ENCODE measurements at regions not wholly inside any gene's neighbourhood (a gene's known extent, or its start where the extent isn't known, plus 50 kb on each side); places are given as distances from the start of the nearest gene placed in this dataset.

DNA sequence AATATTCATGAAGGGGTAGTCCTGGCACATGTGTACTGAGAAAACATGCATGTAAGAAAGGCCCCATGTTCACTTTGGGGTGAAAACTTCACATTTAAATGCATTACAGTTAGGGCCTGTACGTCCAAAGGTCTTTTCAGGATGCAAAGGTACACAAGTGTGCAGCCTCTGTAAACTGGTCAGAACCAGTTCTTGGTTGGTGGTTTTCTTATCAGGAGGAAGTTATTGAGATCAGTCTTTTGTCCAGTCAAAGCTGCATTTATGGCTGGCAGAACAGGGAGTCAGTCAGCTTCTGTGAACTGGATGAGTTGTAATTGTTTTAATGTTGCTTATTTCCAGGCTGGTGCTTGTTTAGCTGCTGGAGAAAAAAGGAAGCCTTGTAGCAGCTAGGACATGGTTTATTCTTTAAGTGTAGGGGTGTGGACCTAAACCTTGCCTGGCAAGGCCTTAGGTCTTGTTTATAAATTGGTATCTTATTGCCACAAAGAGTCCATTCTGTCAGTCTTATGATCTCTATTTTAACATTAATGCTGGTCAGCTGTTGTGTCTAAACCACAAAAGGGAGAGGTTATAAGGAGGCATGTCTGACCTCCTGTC, 1906.6 kb upstream of the TENM3 start:
- dilution Hi-C loops (cut with HindIII; ENCODE audit: low sequenced_read_pairs, unreplicated experiment) (no loop called here), in situ Hi-C loops (cut with MboI; ENCODE audit: low sequenced_read_pairs) (no loop called here), intact Hi-C loops (cut with micrococcal nuclease) (no loop called here)
- ATAC-seq (ENCODE audit: low read depth): no peak
- no peak overlapping the region for H3K18ac ChIP-seq (ENCODE audit: low read depth, low read length)
- H3K4me3 ChIP-seq (ENCODE audit: insufficient read depth, low read depth, low read length): no peak overlapping the region
- no peak overlapping the region for H4K91ac ChIP-seq (ENCODE audit: insufficient read depth, low read depth, low read length)
- H3K4me2 ChIP-seq (ENCODE audit: low read depth, low read length): no peak overlapping the region
- H3K4ac ChIP-seq (ENCODE audit: low read depth, low read length): no peak overlapping the region
- no peaks in the 10 kb centered on the region for H3K27me3 ChIP-seq (ENCODE audit: control insufficient read depth, insufficient read depth, low read length)
- no peak for TF ChIP-seq NFE2L2 (IDR thresholded peaks at IDR 0.05; ENCODE audit: low read depth, low read length)
- TF ChIP-seq MXI1 (IDR thresholded peaks at IDR 0.05; ENCODE audit: borderline replicate concordance, low read depth, low read length): no peak
- TF ChIP-seq POLR2A (IDR thresholded peaks at IDR 0.05; ENCODE audit: low read depth, low read length): no peak
- no peak for TF ChIP-seq CEBPB (IDR thresholded peaks at IDR 0.05; ENCODE audit: low read depth, low read length)
- no peak for TF ChIP-seq RAD21 (IDR thresholded peaks at IDR 0.05; ENCODE audit: low read length)
- TF ChIP-seq MAZ (IDR thresholded peaks at IDR 0.05; ENCODE audit: borderline replicate concordance, low read depth, low read length): no peak
- TF ChIP-seq RFX5 (IDR thresholded peaks at IDR 0.05; ENCODE audit: low read depth, low read length): no peak
- TF ChIP-seq MAFK (IDR thresholded peaks at IDR 0.05; ENCODE audit: low read depth, low read length): no peak
- no peak for TF ChIP-seq CHD1 (IDR thresholded peaks at IDR 0.05; ENCODE audit: low read depth, low read length)
- TF ChIP-seq, protein P1, sequence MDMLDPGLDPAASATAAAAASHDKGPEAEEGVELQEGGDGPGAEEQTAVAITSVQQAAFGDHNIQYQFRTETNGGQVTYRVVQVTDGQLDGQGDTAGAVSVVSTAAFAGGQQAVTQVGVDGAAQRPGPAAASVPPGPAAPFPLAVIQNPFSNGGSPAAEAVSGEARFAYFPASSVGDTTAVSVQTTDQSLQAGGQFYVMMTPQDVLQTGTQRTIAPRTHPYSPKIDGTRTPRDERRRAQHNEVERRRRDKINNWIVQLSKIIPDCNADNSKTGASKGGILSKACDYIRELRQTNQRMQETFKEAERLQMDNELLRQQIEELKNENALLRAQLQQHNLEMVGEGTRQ (IDR thresholded peaks at IDR 0.05; ENCODE audit: low read depth, low read length): no peak
- H4K20me1 ChIP-seq (ENCODE audit: insufficient read depth, low read length): no peaks in the 10 kb centered on the region
- H3K9me3 ChIP-seq (ENCODE audit: control insufficient read depth, insufficient read depth, low read length): no peaks in the 10 kb centered on the region; the same call in 1 of the 2 replicates
- no peak overlapping the region for H3K9ac ChIP-seq (ENCODE audit: low read depth, low read length)
- H3K56ac ChIP-seq (ENCODE audit: extremely low read depth, insufficient read depth, low read length): no peak overlapping the region
- H4K5ac ChIP-seq (ENCODE audit: low read depth, low read length): no peak overlapping the region
- no peak overlapping the region for H2BK15ac ChIP-seq (ENCODE audit: low read depth, low read length)
- ChIA-PET POLR2A (ENCODE audit: unreplicated experiment) (no interaction called here), CTCF (no interaction called here)
- no peak overlapping the region for H2BK5ac ChIP-seq (ENCODE audit: low read depth, low read length, poor library complexity, severe bottlenecking)
- H3K14ac ChIP-seq (replicated peaks; ENCODE audit: low read depth, low read length): no peak overlapping the region
- no peak overlapping the region for H2AK5ac ChIP-seq (ENCODE audit: low read depth, low read length)
- H2AFZ ChIP-seq (replicated peaks; ENCODE audit: low read length, poor library complexity): no peak overlapping the region
- no peak overlapping the region for H2BK20ac ChIP-seq (ENCODE audit: low read depth, low read length)
- H2BK120ac ChIP-seq (ENCODE audit: low read depth, low read length): no peak overlapping the region
- no peaks in the 10 kb centered on the region for H3K4me1 ChIP-seq (ENCODE audit: control insufficient read depth, insufficient read depth, low read length)
- H2AK9ac ChIP-seq (replicated peaks; ENCODE audit: low read depth, low read length, poor library complexity): no peak overlapping the region
- H3K9me1 ChIP-seq (ENCODE audit: insufficient read depth, low read length): no peaks in the 10 kb centered on the region
- DNase-seq: no peak
- H3K23ac ChIP-seq (ENCODE audit: low read depth, low read length): no peak overlapping the region
- H4K8ac ChIP-seq (ENCODE audit: low read depth in 2 of 2, low read length in 2 of 2): no peak overlapping the region
- BruUV-seq (replicated peaks): no TSS peak
- H3K79me1 ChIP-seq (ENCODE audit: low read depth in 1 of 2, low read length in 2 of 2): no peaks in the 10 kb centered on the region
- WGBS, 2 experiments (ENCODE audit: extremely low coverage in 2 of 2, insufficient read length in 1 of 2): no CpG with 5 or more reads among the region's 1 CpG
- no peaks in the 10 kb centered on the region for H3K36me3 ChIP-seq (ENCODE audit: control insufficient read depth, insufficient read depth, low read length)
- H3K27ac ChIP-seq (ENCODE audit: insufficient read depth, low read length): no peak overlapping the region

Data from IMR-90 (cell line).